ENCODE measurements at regions not wholly inside any gene's neighbourhood (a gene's known extent, or its start where the extent isn't known, plus 50 kb on each side); places are given as distances from the start of the nearest gene placed in this dataset.

DNA sequence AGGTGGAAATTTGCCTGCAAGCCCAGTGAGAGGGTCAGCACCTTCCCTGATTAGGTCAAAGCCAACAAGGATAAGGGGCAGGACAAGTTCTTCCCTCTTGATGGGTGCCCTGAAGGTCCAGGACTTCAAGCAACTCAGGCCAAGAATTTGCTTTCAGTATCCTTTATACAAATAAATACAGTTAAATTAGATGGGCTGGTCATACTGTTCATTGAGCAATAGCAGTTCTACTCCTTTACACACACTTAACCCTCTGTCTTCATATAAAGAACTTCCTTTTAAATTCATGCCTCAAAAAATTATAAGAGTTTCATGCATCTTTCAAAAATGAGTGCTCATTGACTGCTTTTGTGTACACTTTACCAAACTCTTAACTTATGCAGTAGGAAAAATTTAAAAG is 392.0 kb downstream of the SPRY1 start:
- no peak for DNase-seq (ENCODE audit: low read depth)
- H3K36me3 ChIP-seq (ENCODE audit: control insufficient read depth, insufficient read depth, low read length) = no peaks in the 10 kb centered on the region
- no peak overlapping the region for H3K4me3 ChIP-seq (ENCODE audit: low read depth, low read length)
- ChIA-PET POLR2A (no interaction called here), CTCF (interaction anchor here (0.6 kb wide), 1 partner anchor 21 kb away, joined by 3 read pairs; no protein-coding TSS in a partner anchor)
- TF ChIP-seq, protein P1, sequence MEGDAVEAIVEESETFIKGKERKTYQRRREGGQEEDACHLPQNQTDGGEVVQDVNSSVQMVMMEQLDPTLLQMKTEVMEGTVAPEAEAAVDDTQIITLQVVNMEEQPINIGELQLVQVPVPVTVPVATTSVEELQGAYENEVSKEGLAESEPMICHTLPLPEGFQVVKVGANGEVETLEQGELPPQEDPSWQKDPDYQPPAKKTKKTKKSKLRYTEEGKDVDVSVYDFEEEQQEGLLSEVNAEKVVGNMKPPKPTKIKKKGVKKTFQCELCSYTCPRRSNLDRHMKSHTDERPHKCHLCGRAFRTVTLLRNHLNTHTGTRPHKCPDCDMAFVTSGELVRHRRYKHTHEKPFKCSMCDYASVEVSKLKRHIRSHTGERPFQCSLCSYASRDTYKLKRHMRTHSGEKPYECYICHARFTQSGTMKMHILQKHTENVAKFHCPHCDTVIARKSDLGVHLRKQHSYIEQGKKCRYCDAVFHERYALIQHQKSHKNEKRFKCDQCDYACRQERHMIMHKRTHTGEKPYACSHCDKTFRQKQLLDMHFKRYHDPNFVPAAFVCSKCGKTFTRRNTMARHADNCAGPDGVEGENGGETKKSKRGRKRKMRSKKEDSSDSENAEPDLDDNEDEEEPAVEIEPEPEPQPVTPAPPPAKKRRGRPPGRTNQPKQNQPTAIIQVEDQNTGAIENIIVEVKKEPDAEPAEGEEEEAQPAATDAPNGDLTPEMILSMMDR (IDR thresholded peaks at IDR 0.05; ENCODE audit: insufficient read depth, low read depth, low read length) = no peak
- no peaks in the 10 kb centered on the region for H3K27me3 ChIP-seq (ENCODE audit: control insufficient read depth, insufficient read depth, low read length)

DNA sequence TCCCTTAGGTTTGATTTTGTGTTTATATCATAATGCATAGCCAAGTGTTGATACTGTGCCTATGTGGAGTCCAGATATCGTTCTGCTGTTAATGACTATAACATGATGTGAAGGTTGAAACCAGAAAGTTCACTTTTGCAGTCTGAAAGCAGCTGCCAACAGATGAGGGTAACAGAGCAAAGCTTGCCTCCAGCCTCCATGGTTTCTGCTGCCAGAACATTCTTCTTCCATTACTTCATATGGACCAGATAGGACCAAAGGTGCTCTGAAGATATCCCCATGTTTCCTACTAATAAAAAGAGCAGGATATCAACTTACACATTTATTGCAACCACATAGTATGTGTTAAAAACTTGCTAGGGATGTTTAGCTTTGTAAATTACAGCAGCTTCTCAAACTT is 394.1 kb downstream of the SPRY1 start:
- ChIA-PET CTCF (interaction anchor here (1.1 kb wide), 1 partner anchor 9 kb away, joined by 3 read pairs; no protein-coding TSS in a partner anchor), POLR2A (no interaction called here)
- TF ChIP-seq, protein P1 (IDR thresholded peaks at IDR 0.05; ENCODE audit: insufficient read depth, low read depth, low read length) = no peak
- H3K4me3 ChIP-seq (ENCODE audit: low read depth, low read length) = no peak overlapping the region
- no peaks in the 10 kb centered on the region for H3K36me3 ChIP-seq (ENCODE audit: control insufficient read depth, insufficient read depth, low read length)
- DNase-seq (ENCODE audit: low read depth) = no peak
- H3K27me3 ChIP-seq (ENCODE audit: control insufficient read depth, insufficient read depth, low read length) = no peaks in the 10 kb centered on the region

DNA sequence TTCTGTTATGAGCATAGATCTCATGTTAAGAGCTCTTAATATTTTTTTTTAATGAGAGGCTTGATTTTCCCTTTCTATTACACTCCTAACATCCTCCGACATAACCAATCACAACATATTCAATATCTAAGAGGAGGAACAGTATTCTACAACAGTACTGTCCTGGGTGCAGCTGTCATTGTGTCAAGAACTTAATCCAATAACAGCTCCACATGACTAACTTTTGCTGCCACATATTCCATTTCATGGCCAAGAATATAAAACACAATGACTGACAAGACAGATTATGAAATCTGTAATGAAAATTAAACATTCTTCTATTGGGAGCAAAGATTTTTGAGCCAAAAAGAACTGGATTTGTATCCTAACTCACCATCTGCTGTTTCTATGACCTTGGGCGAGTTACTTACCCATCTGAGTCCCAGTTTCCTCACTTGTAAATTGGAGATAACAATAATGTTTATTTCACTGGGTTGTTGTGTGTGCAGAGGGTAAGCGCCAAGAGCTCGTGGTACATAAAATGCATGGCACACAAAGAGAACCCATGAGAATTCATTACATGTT is 405.6 kb downstream of the SPRY1 start:
- TF ChIP-seq, protein P1 (IDR thresholded peaks at IDR 0.05; ENCODE audit: insufficient read depth, low read depth, low read length) = no peak
- no peaks in the 10 kb centered on the region for H3K36me3 ChIP-seq (ENCODE audit: control insufficient read depth, insufficient read depth, low read length)
- DNase-seq (ENCODE audit: low read depth) = no peak
- H3K4me3 ChIP-seq (ENCODE audit: low read depth, low read length) = no peak overlapping the region
- CTCF ChIA-PET = no interaction called here
- POLR2A ChIA-PET = no interaction called here
- H3K27me3 ChIP-seq (ENCODE audit: control insufficient read depth, insufficient read depth, low read length) = no peaks in the 10 kb centered on the region

DNA sequence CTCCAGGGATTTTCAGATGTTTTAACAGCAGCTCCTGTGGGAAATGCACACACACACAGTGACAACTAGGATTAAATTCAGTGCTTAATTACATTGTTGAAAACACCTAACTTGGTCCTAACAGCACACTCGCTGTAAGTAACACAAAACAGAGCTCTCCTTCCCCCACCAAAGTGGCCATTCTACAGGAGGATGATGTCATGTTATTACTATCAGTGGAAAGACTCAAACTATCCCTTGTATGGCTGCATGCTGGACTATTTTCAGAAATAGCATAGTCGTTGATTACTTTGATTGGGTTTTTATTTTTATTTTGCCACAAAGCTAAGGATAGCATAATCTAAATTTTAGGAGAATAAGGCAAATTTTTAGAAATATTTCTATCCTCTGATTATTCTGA is 406.3 kb downstream of the SPRY1 start:
- H3K36me3 ChIP-seq (ENCODE audit: control insufficient read depth, insufficient read depth, low read length) = no peaks in the 10 kb centered on the region
- H3K4me3 ChIP-seq (ENCODE audit: low read depth, low read length) = no peak overlapping the region
- ChIA-PET POLR2A (no interaction called here), CTCF (no interaction called here)
- no peaks in the 10 kb centered on the region for H3K27me3 ChIP-seq (ENCODE audit: control insufficient read depth, insufficient read depth, low read length)
- TF ChIP-seq, protein P1 (IDR thresholded peaks at IDR 0.05; ENCODE audit: insufficient read depth, low read depth, low read length) = no peak
- DNase-seq (ENCODE audit: low read depth) = no peak

DNA sequence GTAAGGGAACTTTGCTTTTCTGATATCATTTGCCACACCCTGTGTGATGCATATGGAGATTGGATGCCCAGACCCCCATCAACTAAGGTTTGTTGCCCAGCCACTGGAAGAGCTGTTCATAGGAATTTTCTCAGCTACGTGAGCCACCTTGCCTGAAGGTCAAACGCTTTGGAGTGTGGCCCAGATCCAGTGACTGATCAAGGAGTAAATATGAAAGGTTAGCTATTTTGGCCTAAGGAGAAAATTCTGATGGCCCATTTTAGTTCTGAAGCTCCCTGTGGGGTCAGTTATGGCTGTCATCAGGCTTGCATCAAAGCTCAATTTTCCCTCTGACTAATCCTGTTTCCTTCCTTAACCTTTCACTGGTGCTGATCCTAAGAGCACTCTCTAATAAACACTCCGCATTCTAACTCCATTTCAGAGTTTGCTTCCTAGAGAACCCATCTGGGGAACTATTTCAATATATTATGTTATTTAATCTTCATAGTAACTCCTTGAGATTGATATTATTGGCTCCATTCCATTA is 407.7 kb downstream of the SPRY1 start:
- TF ChIP-seq, protein P1 (IDR thresholded peaks at IDR 0.05; ENCODE audit: insufficient read depth, low read depth, low read length) = no peak
- POLR2A ChIA-PET = no interaction called here
- Histone ChIP-seq H3K27me3 (ENCODE audit: control insufficient read depth, insufficient read depth, low read length) (no peaks in the 10 kb centered on the region), H3K36me3 (ENCODE audit: control insufficient read depth, insufficient read depth, low read length) (no peaks in the 10 kb centered on the region), H3K4me3 (ENCODE audit: low read depth, low read length) (no peak overlapping the region)
- CTCF ChIA-PET = no interaction called here
- no peak for DNase-seq (ENCODE audit: low read depth)
